Kidney epithelial cell (primary cell): ENCODE measurements at regions not wholly inside any gene's neighbourhood (a gene's known extent, or its start where the extent isn't known, plus 50 kb on each side); places are given as distances from the start of the nearest gene placed in this dataset.
"Not testable (repeated sequence)": the region's sequence is repeated elsewhere in the genome, so short reads cannot be mapped to it uniquely, and the experiment has no call there.

ENCODE experiments used
- DNase-seq: peaks from one replicate; pipeline ENCODE4 v3.0.0-alpha.2; 2010; ENCODE audit warnings: low read depth
- H3K27me3 ChIP-seq: 2 replicates; pipeline ENCODE4 v1.6.0; 2011; ENCODE audit warnings: low read length; ENCODE audit not compliant: control insufficient read depth, insufficient read depth
- H3K36me3 ChIP-seq: 2 replicates; pipeline ENCODE4 v1.5.1; 2011; ENCODE audit warnings: low read length; ENCODE audit not compliant: control insufficient read depth, insufficient read depth
- H3K4me3 ChIP-seq: 2 replicates; pipeline ENCODE4 v1.5.1; 2011; ENCODE audit warnings: low read depth, mild to moderate bottlenecking, control low read depth, low read length
- CTCF ChIP-seq: IDR thresholded peaks from 2 replicates; pipeline ENCODE4 v1.5.1; 2011; ENCODE audit warnings: mild to moderate bottlenecking, moderate library complexity, low read length, control low read depth, inconsistent platforms; ENCODE audit not compliant: insufficient read depth, poor library complexity, severe bottlenecking

DNA sequence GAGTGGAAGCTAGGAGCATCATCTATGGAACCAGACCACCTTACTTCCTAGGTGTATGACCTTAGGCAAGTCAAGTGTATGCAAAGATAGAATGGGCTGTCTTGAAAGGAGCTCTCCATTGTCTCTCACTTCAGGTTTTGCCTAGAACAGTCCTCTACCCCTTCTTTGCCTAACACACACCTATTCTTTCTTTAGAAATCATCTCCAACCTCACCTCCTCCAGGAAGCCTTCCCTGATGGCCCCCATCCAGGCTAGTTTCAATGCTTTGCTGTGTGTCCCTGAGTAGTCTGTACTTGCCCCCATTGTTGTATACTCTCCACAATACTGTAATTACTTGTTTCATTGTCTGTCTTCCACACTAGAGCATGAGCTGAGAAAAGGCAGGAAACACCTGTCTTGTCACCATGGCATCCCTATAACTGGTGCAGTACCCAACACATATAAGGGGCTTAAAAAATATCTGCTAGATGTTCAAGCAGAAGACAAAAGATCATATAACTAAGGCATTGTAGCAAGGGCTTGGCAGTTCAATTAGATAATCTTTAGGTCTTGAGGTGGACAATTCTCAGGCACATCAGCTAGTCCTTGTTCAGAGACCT, 83.0 kb downstream of the RRAGC start:
- Histone ChIP-seq H3K27me3 (peaks cover 16% of the 10 kb centered on the region), H3K4me3 (no peak overlapping the region), H3K36me3 (no peaks in the 10 kb centered on the region)
- TF ChIP-seq CTCF: no peak
- DNase-seq: no peak

DNA sequence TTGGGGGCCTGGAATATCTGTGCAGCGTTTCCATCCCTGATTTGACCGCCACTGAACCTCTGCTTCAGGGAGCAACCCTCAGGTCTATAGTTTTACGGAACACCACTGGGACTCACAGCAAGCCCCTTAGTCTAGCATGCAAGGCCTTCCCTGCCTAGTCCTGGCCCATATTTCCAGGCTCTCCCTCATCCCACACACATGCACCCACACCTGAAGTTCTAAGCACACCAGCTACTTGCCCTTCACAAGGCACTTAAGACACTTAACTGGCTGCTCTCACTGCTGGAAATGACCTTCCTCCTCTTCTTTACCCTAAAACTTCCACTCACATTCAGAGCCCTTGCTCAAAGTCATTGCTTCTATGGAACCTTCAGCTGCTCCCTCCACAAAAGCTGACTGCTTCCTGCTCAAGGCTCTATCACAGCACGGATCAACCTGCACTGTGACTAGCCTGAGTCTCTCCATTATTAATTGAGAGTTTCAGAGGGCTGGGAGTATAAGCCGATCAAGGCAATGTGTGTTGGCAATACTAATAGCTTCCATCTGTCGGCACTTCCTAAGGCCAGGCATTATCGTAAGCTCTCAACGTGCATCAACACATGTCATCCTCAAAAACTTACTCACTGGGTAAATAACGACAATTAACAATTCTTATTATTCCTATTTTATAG, 84.3 kb downstream of the RRAGC start:
- peaks cover 15% of the 10 kb centered on the region for H3K27me3 ChIP-seq

GRCh38 chr1:38773483-38773882, 86.1 kb downstream of the RRAGC start:
- no peak for DNase-seq
- Histone ChIP-seq H3K4me3 (no peak overlapping the region), H3K27me3 (peaks cover 15% of the 10 kb centered on the region), H3K36me3 (no peaks in the 10 kb centered on the region)
- no peak for TF ChIP-seq CTCF

More for the DNA sequence above, 84.3 kb downstream of the RRAGC start:
- Histone ChIP-seq H3K36me3 (no peaks in the 10 kb centered on the region), H3K4me3 (no peak overlapping the region)
- no peak for TF ChIP-seq CTCF
- DNase-seq: no peak

DNA sequence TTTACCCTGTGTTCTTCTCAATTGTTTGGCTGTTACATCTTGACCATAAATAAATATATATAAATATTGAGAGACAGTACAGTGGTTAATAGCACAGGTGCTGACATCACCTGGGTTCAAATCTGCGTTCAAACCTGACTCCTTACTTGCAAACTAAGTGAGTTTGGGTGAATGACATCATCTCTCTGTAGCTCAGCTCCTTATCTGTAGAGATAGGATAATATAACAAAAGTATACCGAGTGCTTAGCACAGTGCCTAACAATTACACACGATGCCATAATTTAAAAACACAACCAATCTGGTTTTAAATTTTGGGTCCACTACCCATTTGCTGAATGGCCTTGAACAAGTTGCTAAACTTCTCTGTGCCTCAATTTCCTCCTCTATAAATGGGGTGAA, 86.6 kb downstream of the RRAGC start:
- no peak for DNase-seq
- Histone ChIP-seq H3K27me3 (peaks cover 15% of the 10 kb centered on the region), H3K36me3 (no peaks in the 10 kb centered on the region), H3K4me3 (no peak overlapping the region)
- TF ChIP-seq CTCF: no peak

DNA sequence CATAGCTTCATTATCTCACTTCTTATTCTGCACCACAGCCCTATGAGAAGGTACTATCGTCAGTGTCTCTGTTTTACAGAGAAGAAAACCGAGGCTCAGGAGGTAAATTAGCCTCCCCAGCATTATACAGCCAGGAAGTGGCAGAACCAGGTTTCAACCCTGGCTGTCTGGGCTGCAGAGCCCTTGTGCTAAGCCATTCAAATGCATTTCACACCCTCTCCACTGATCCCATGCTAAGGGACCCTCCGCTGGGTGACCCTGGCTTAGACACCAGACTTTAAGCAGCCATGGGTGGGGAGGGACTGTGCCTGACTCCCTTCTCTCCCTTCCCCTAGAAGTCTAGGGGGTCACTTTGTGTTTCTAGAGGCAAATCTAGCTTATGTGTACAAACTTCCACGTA, 87.5 kb downstream of the RRAGC start:
- peaks cover 15% of the 10 kb centered on the region for H3K27me3 ChIP-seq
- TF ChIP-seq CTCF: no peak
- H3K36me3 ChIP-seq: no peaks in the 10 kb centered on the region
- no peak for DNase-seq
- H3K4me3 ChIP-seq: no peak overlapping the region

- not testable (repeated sequence) for H3K36me3 ChIP-seq, H3K4me3 ChIP-seq, DNase-seq
- peaks cover 12% of the 10 kb centered on the region for H3K27me3 ChIP-seq
Measured at GRCh38 chr1:38770516-38771173, 88.9 kb downstream of the RRAGC start.
